SK-N-SH treated with all-trans-retinoic acid at 6 μM for 48 hours (cell line): ENCODE measurements at regions not wholly inside any gene's neighbourhood (a gene's known extent, or its start where the extent isn't known, plus 50 kb on each side); places are given as distances from the start of the nearest gene placed in this dataset.

Source experiments
- ARNTL ChIP-seq: fragments of 450-650 bp; formaldehyde crosslinking; IDR thresholded peaks from 2 replicates; pipeline ENCODE4 v1.5.0; 2020; ENCODE audit warnings: low read depth, mild to moderate bottlenecking, moderate library complexity, borderline replicate concordance
- PPARA ChIP-seq: fragments of 250-450 bp; sonication (Bioruptor Pico); IDR thresholded peaks from 2 replicates; pipeline ENCODE4 v1.5.0; 2020; ENCODE audit warnings: mild to moderate bottlenecking, borderline replicate concordance
- RARB ChIP-seq: fragments of 250-450 bp; sonication (Bioruptor Pico); IDR thresholded peaks from 2 replicates; pipeline ENCODE4 v1.8.0; 2021; ENCODE audit warnings: mild to moderate bottlenecking, moderate library complexity
- ZNF565 ChIP-seq: fragments of 450-650 bp; formaldehyde crosslinking; conservative IDR thresholded peaks from 2 replicates; pipeline ENCODE4 v1.5.0; 2020; ENCODE audit warnings: low read depth, mild to moderate bottlenecking, moderate library complexity

DNA sequence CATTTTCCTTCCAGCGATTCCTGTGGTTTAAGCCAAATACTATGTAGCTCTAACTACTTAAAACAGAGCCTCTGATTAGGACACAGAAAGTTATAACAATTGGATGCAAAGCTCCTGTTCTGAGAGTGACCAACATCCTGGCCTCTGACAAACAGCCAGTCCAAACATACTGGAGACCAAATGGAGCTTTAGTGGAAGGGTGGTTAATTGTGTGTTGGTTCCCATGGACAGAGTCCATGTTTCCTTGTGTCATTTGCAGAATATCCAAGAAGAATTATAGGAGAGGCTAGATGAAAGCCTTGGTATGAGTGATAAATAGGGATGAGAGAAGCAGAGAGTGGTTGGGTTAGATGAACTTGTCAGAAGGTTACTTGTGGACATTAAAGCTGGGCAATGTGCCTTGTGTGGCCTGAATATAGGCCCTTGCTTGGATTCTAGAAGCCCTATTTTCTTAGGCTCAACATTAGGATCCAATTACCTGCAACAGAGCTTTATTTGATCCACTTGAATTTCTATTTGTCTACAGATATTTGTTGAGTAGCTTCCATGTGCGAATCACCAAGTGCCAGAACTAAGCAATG is 180.5 kb upstream of the GORAB start:
- TF ChIP-seq ARNTL (CRISPR knock-in tag) (no peak), RARB (CRISPR knock-in tag) (no peak), ZNF565 (CRISPR knock-in tag) (no peak), PPARA (no peak)
